ENCODE measurements at regions not wholly inside any gene's neighbourhood (a gene's known extent, or its start where the extent isn't known, plus 50 kb on each side); places are given as distances from the start of the nearest gene placed in this dataset.

DNA sequence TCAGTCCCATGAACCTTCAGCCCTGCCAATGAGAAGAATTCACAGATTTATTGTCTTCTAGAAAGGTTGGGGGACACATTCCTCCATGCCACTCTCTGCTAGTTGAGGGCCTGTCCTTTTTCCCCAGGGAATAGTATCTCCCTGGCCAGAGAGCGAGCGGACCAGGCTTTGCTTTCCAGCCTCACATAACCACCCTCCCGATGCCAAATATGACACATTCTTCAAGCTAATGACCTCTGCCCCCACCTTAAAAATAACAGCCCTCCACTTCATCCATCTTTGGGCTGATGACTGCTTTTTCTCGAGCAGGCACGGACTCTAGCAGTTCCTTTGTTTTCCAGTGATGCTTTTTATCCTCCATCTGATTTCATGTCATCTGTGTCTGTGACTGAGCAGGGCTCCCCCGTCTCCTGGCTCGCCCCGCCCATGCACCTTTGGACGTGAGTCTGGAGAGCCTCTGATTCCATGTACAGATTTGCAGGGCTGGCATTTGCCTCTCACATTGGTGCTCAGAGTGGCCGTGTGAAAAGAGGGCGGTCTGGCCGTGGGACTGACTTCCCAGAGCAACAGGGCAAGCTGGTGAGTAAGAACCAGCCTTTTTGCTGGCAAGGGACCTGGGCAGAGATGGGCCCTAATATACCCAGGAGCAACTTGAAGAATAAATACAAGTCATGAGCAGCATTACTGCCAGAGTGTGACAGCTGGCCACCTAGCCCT is 279.8 kb downstream of the BCOR start:
- WGBS (ENCODE audit: insufficient coverage): 50% methylated on average over 12 of the region's 12 CpGs
- H3K27me3 ChIP-seq (ENCODE audit: control insufficient read depth, insufficient read depth, low read length): peaks cover 75% of the 10 kb centered on the region

GRCh38 chrX:39818750-39819149 is 279.0 kb downstream of the BCOR start:
- peaks cover 34% of the 10 kb centered on the region for H3K4me1 ChIP-seq (ENCODE audit: control insufficient read depth, insufficient read depth, low read length)
- no peaks in the 10 kb centered on the region for H3K9me3 ChIP-seq (replicated peaks; ENCODE audit: control insufficient read depth, low read depth, low read length)
- WGBS (ENCODE audit: insufficient coverage): 61% methylated on average over 4 of the region's 7 CpGs
- H3K4me3 ChIP-seq (ENCODE audit: low read length): no peak overlapping the region
- DNase-seq: no peak
- no peak overlapping the region for H3K27ac ChIP-seq (ENCODE audit: low read length)
- no peaks in the 10 kb centered on the region for H3K36me3 ChIP-seq (ENCODE audit: control insufficient read depth, insufficient read depth, low read length)
- peaks cover 76% of the 10 kb centered on the region for H3K27me3 ChIP-seq (ENCODE audit: control insufficient read depth, insufficient read depth, low read length)

More for the DNA sequence above, 279.8 kb downstream of the BCOR start:
- no peak for DNase-seq
- Histone ChIP-seq H3K9me3 (replicated peaks; ENCODE audit: control insufficient read depth, low read depth, low read length) (no peaks in the 10 kb centered on the region), H3K27ac (ENCODE audit: low read length) (no peak overlapping the region), H3K4me1 (ENCODE audit: control insufficient read depth, insufficient read depth, low read length) (peaks cover 41% of the 10 kb centered on the region), H3K4me3 (ENCODE audit: low read length) (no peak overlapping the region), H3K36me3 (ENCODE audit: control insufficient read depth, insufficient read depth, low read length) (no peaks in the 10 kb centered on the region)

DNA sequence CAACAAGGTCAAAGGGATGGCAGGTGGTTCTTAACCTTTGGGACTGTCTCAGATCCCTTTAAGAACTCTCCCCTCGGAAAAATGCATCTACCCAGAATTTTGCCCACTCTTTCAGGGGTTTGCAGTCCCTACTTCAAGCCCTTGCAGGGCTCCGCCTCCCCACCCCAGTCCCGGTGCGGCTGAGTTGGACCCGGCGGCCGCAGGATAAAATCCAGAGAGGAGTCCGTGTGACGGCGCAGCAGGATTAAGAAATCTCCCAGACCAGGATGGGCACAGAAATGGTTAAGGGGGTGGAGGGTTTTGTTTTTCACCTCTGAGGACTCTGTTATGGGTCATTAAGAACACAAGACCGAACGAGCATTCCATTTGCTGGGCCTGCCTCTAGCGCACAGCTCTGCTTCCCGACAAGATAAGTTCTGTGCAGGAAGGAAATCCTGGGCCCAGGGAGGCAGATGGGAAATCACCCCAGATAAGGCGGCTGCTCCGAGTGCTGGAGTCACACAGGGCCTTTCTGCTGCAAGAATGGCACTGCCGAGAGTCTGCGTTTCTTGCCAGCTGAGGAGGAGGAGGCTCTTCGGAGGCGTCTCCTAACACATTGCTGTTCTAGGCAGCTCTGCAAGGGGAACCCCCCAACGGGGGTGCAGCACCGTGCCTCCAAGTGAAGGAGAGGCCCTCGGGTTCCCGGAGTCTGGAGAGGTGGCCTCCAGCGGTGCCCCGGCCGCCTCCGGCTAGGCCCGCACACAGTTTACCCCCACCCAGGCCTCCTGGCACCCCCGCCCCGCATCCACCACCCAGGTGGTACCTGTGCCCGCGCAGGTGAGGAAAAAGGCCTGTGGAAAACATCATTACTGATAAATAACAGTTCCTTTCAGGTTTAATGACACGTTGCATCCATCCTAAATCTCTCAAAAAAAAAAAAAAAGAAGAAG is 277.6 kb downstream of the BCOR start:
- no peak for DNase-seq
- WGBS (ENCODE audit: insufficient coverage): 40% methylated on average over 17 of the region's 34 CpGs
- peaks cover 81% of the 10 kb centered on the region for H3K27me3 ChIP-seq (ENCODE audit: control insufficient read depth, insufficient read depth, low read length)
- no peaks in the 10 kb centered on the region for H3K9me3 ChIP-seq (replicated peaks; ENCODE audit: control insufficient read depth, low read depth, low read length)
- H3K27ac ChIP-seq (ENCODE audit: low read length): no peak overlapping the region
- H3K4me1 ChIP-seq (ENCODE audit: control insufficient read depth, insufficient read depth, low read length): peaks cover 29% of the 10 kb centered on the region
- no peaks in the 10 kb centered on the region for H3K36me3 ChIP-seq (ENCODE audit: control insufficient read depth, insufficient read depth, low read length)
- peak overlapping the region; percentile 41 for H3K4me3 ChIP-seq (ENCODE audit: low read length)

DNA sequence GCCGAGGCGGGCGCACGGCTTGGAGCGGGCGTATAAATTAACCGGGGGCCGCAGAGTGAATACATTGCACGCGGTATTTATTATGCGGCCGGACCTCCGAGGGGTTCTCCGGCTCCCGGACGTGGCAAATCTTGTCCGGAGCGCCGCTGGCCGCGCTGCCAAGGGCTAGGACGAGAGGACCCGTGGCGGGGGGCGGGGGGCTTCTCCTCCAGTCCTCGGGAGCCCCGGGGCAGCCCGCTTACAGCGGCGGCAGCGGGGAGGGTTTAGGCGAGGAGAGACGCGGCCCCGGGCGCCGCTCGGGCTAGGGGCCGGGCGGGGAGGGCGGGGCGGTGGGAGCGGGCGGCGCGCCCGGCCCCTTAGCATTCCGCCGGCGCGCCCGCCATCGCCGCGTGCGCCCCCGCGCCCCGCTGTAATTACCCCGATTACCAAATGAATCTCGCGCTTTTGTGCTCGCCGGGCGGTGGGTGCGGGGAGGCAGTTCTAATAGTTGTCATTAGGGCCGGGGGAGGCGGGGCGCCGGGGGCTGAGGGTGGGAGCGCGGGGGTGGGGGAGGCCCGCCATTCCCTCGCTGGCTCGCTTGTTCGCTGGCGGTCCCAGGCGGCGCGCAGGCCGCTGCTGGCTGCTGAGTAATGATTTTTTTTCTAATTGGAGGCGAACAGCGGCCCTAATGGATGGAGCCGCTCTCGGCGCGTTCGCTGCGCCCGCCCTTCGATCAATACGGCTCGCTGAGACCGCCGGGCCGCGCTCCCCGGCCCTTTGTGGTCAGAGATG is 276.6 kb downstream of the BCOR start:
- WGBS (ENCODE audit: insufficient coverage): 15% methylated on average over 76 of the region's 98 CpGs
- no peaks in the 10 kb centered on the region for H3K9me3 ChIP-seq (replicated peaks; ENCODE audit: control insufficient read depth, low read depth, low read length)
- no peaks in the 10 kb centered on the region for H3K36me3 ChIP-seq (ENCODE audit: control insufficient read depth, insufficient read depth, low read length)
- peaks cover 29% of the 10 kb centered on the region for H3K4me1 ChIP-seq (ENCODE audit: control insufficient read depth, insufficient read depth, low read length)
- H3K27me3 ChIP-seq (ENCODE audit: control insufficient read depth, insufficient read depth, low read length): peaks cover 80% of the 10 kb centered on the region
- H3K4me3 ChIP-seq (ENCODE audit: low read length): peak overlapping the region; percentile 41
- no peak overlapping the region for H3K27ac ChIP-seq (ENCODE audit: low read length)
- DNase-seq: peak; percentile 55

DNA sequence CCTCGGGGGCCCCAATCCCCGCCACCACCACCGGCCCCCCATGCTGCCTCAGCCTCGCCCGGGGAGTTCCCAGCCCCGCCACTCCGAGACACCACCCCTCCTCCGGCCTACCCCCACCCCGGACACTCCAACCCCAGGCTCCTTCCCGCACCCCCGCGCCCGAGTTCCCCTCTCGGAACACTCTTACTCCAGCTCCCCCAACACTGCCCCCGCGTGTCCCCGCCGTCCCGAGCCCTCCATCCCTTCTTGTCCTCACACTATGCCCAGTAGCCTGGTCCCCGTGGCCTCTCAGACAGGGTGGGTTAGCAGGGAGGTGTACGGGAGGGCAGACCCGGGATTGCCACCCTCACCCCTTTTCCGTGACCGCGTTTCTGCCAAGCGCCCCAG is 276.1 kb downstream of the BCOR start:
- DNase-seq: no peak
- H3K27me3 ChIP-seq (ENCODE audit: control insufficient read depth, insufficient read depth, low read length): peaks cover 79% of the 10 kb centered on the region
- peak overlapping the region; percentile 41 for H3K4me3 ChIP-seq (ENCODE audit: low read length)
- H3K9me3 ChIP-seq (replicated peaks; ENCODE audit: control insufficient read depth, low read depth, low read length): no peaks in the 10 kb centered on the region
- no peak overlapping the region for H3K27ac ChIP-seq (ENCODE audit: low read length)
- H3K4me1 ChIP-seq (ENCODE audit: control insufficient read depth, insufficient read depth, low read length): peaks cover 25% of the 10 kb centered on the region
- H3K36me3 ChIP-seq (ENCODE audit: control insufficient read depth, insufficient read depth, low read length): no peaks in the 10 kb centered on the region
- WGBS (ENCODE audit: insufficient coverage): 28% methylated on average over 21 of the region's 26 CpGs

DNA sequence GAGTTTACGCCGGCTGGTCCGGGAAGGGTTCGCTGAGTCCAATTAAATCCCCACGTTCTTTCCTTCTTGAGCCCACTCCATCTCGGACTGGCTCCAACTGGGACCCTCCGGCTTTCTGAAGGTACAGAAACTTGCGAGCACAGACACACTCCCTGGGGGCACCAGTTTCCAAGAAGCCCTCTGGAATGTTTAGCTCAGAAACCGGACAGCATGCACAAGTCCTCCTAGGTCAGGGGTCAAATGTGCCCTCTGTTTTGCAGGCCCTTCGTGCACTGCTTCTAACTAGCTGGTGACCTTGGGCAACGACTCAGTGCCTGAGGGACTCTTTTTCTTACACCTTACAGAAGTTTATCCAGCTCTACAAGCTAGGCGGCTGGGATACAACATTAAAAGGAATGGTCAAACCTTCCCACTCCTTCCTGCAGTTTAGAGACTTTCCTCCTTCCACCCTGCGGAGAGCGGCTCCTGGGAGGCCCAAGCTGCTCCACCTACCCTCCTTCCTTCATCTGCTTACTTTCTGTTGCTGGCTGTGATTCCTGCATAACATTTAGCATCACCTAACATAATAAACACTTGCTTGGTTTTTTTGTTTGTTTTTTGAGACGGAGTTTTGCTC is 275.5 kb downstream of the BCOR start:
- 69% methylated on average over 13 of the region's 15 CpGs for WGBS (ENCODE audit: insufficient coverage)
- no peaks in the 10 kb centered on the region for H3K9me3 ChIP-seq (replicated peaks; ENCODE audit: control insufficient read depth, low read depth, low read length)
- peaks cover 75% of the 10 kb centered on the region for H3K27me3 ChIP-seq (ENCODE audit: control insufficient read depth, insufficient read depth, low read length)
- H3K36me3 ChIP-seq (ENCODE audit: control insufficient read depth, insufficient read depth, low read length): no peaks in the 10 kb centered on the region
- H3K4me3 ChIP-seq (ENCODE audit: low read length): no peak overlapping the region
- H3K4me1 ChIP-seq (ENCODE audit: control insufficient read depth, insufficient read depth, low read length): peaks cover 21% of the 10 kb centered on the region
- no peak for DNase-seq
- no peak overlapping the region for H3K27ac ChIP-seq (ENCODE audit: low read length)

DNA sequence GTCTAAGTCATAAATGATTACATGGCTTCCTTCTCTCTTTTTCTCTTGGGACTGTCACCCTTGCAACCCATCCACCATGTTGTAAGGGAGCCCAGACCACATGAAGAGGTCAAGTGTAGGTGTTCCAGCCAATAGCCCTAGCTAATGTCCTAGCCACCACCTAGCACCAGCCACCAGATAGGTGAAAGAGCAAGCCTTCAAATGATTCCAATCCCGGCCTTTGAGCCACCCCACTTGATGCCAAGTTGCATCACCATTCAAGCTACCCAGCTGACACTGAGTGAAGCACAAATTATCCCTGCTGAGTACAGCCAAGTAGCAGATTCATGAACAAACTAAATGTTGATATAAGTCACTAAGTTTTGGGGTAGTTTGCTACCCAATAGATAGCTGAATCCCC is 274.3 kb downstream of the BCOR start:
- DNase-seq: no peak
- Histone ChIP-seq H3K4me3 (ENCODE audit: low read length) (no peak overlapping the region), H3K27ac (ENCODE audit: low read length) (no peak overlapping the region), H3K27me3 (ENCODE audit: control insufficient read depth, insufficient read depth, low read length) (peaks cover 70% of the 10 kb centered on the region), H3K9me3 (replicated peaks; ENCODE audit: control insufficient read depth, low read depth, low read length) (no peaks in the 10 kb centered on the region), H3K4me1 (ENCODE audit: control insufficient read depth, insufficient read depth, low read length) (peaks cover 9% of the 10 kb centered on the region), H3K36me3 (ENCODE audit: control insufficient read depth, insufficient read depth, low read length) (no peaks in the 10 kb centered on the region)
- WGBS (ENCODE audit: insufficient coverage): no CpG with 5 or more reads among the region's 1 CpG

- Histone ChIP-seq H3K4me3 (ENCODE audit: low read length) (no peak overlapping the region), H3K36me3 (ENCODE audit: control insufficient read depth, insufficient read depth, low read length) (no peaks in the 10 kb centered on the region), H3K27ac (ENCODE audit: low read length) (no peak overlapping the region), H3K9me3 (replicated peaks; ENCODE audit: control insufficient read depth, low read depth, low read length) (no peaks in the 10 kb centered on the region), H3K27me3 (ENCODE audit: control insufficient read depth, insufficient read depth, low read length) (peaks cover 70% of the 10 kb centered on the region), H3K4me1 (ENCODE audit: control insufficient read depth, insufficient read depth, low read length) (peaks cover 9% of the 10 kb centered on the region)
- 34% methylated on average over 2 of the region's 2 CpGs for WGBS (ENCODE audit: insufficient coverage)
- DNase-seq: no peak
Observed at GRCh38 chrX:39823854-39824253, 273.9 kb downstream of the BCOR start.

DNA sequence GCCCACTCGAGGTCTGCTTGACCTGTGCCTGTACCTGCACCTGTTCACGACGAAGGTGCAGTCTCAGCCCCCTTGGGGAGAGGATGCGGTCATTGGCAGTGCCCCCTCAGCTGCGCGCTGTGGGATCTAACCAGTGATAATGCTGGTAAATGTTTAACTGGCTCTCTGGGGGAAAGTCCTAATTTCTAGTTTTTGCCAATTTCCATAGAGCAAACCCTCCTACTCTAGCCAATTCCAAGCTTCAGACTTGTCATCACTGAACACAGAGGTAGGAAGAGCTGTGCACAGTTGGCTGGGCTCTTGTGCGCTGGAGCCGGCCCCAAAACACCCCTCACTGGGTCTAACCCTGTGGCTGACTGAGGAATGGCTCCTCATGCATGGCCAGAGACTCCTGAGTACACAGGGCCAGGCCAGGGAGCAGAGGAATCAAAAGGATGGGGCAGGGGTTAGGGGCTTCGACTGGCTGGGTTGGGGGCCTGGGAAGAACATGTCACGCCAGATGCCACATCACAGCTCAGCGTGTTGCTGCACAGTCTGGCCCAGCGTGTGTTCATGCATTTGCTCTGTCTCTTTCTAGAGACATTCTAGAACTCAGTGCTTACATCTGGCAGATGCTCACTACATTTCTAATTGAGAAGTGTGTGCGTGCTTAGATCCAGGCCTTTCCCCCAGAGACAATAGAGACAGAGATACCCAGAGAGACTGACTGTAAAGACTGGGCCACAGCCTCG is 270.8 kb downstream of the BCOR start:
- H3K4me1 ChIP-seq (ENCODE audit: control insufficient read depth, insufficient read depth, low read length): peaks cover 2% of the 10 kb centered on the region
- no peak overlapping the region for H3K4me3 ChIP-seq (ENCODE audit: low read length)
- no peak overlapping the region for H3K27ac ChIP-seq (ENCODE audit: low read length)
- peaks cover 58% of the 10 kb centered on the region for H3K27me3 ChIP-seq (ENCODE audit: control insufficient read depth, insufficient read depth, low read length)
- WGBS (ENCODE audit: insufficient coverage): 75% methylated on average over 6 of the region's 14 CpGs
- no peaks in the 10 kb centered on the region for H3K9me3 ChIP-seq (replicated peaks; ENCODE audit: control insufficient read depth, low read depth, low read length)
- no peaks in the 10 kb centered on the region for H3K36me3 ChIP-seq (ENCODE audit: control insufficient read depth, insufficient read depth, low read length)
- DNase-seq: no peak

Data from muscle of leg (tissue), 3 donors.